HepG2 (cell line): ENCODE measurements at regions not wholly inside any gene's neighbourhood (a gene's known extent, or its start where the extent isn't known, plus 50 kb on each side); places are given as distances from the start of the nearest gene placed in this dataset.

Source experiments
- MAFK ChIP-seq, 2 experiments: IDR thresholded peaks in 1 of 2; conservative IDR thresholded peaks in 1 of 2; 2 replicates each; pipeline ENCODE4 v1.6.1; 2011; ENCODE audit warnings: improper control_type of control experiment in 2 of 2, low read length in 2 of 2
- TF ChIP-seq, protein P1 (sequence below), 2 experiments: sonication (generic) in 1 of 2; formaldehyde crosslinking in 1 of 2; IDR thresholded peaks; 2 replicates each; pipeline versions ENCODE4 v1.5.1 to v1.6.1; 2011 to 2020; ENCODE audit warnings: borderline replicate concordance in 1 of 2, low read depth in 1 of 2, low read length in 1 of 2, mild to moderate bottlenecking in 1 of 2, missing genetic modification reagents in 1 of 2, moderate library complexity in 1 of 2
- TF ChIP-seq, protein P2 (sequence below): sonication (generic); formaldehyde crosslinking; IDR thresholded peaks from 2 replicates; pipeline ENCODE4 v1.4.0; 2020; ENCODE audit warnings: missing genetic modification reagents

DNA sequence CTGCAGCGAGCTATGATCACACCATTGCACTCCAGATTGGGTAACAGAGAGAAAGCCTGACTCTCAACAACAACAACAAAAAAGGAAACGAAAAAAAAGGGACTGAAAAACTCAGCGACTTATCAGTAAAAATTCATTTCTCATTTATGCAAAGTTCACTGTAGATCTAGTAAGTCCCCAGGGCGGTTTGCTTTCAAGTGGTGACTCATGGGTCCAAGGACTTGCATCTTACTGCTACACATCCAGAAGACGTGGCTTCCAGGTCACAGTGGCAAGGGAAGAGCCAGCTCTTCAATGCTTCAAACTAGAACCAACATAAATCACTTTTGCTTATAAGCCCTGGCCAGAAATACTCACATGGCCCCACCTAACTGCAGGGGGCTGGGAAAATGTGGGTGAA, 178.3 kb upstream of the AUTS2 start:
- TF ChIP-seq, protein P1, sequence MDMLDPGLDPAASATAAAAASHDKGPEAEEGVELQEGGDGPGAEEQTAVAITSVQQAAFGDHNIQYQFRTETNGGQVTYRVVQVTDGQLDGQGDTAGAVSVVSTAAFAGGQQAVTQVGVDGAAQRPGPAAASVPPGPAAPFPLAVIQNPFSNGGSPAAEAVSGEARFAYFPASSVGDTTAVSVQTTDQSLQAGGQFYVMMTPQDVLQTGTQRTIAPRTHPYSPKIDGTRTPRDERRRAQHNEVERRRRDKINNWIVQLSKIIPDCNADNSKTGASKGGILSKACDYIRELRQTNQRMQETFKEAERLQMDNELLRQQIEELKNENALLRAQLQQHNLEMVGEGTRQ (IDR thresholded peaks at IDR 0.05; ENCODE audit: low read depth, low read length), result no peak
- TF ChIP-seq, protein P1 (CRISPR knock-in tag; IDR thresholded peaks at IDR 0.05; ENCODE audit: borderline replicate concordance), result no peak
- TF ChIP-seq MAFK (conservative IDR thresholded peaks at IDR 0.05 in 1 of 2, IDR thresholded peaks at IDR 0.05 in 1 of 2; ENCODE audit: low read length in 2 of 2), result no peak
- TF ChIP-seq, protein P2, sequence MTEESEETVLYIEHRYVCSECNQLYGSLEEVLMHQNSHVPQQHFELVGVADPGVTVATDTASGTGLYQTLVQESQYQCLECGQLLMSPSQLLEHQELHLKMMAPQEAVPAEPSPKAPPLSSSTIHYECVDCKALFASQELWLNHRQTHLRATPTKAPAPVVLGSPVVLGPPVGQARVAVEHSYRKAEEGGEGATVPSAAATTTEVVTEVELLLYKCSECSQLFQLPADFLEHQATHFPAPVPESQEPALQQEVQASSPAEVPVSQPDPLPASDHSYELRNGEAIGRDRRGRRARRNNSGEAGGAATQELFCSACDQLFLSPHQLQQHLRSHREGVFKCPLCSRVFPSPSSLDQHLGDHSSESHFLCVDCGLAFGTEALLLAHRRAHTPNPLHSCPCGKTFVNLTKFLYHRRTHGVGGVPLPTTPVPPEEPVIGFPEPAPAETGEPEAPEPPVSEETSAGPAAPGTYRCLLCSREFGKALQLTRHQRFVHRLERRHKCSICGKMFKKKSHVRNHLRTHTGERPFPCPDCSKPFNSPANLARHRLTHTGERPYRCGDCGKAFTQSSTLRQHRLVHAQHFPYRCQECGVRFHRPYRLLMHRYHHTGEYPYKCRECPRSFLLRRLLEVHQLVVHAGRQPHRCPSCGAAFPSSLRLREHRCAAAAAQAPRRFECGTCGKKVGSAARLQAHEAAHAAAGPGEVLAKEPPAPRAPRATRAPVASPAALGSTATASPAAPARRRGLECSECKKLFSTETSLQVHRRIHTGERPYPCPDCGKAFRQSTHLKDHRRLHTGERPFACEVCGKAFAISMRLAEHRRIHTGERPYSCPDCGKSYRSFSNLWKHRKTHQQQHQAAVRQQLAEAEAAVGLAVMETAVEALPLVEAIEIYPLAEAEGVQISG (CRISPR knock-in tag), result no peak
